Stomach (tissue), 4 donors: ENCODE measurements at regions not wholly inside any gene's neighbourhood (a gene's known extent, or its start where the extent isn't known, plus 50 kb on each side); places are given as distances from the start of the nearest gene placed in this dataset.
"Not testable (repeated sequence)": the region's sequence is repeated elsewhere in the genome, so short reads cannot be mapped to it uniquely, and the experiment has no call there.

Experiments used
- CTCF ChIP-seq, 7 experiments: fragments of 450-650 bp in 4 of 7; fragments of 200-600 bp in 3 of 7; sonication (generic) in 3 of 7; IDR thresholded peaks; one replicate each; pipeline ENCODE4 v1.5.1; 2016 to 2019; ENCODE audit warnings: antibody characterized with exemption in 7 of 7, control low read depth in 2 of 7, mild to moderate bottlenecking in 1 of 7
- EP300 ChIP-seq: sonication (generic); formaldehyde crosslinking; IDR thresholded peaks from one replicate; pipeline ENCODE4 v1.6.1; 2017; ENCODE audit warnings: antibody characterized with exemption

DNA sequence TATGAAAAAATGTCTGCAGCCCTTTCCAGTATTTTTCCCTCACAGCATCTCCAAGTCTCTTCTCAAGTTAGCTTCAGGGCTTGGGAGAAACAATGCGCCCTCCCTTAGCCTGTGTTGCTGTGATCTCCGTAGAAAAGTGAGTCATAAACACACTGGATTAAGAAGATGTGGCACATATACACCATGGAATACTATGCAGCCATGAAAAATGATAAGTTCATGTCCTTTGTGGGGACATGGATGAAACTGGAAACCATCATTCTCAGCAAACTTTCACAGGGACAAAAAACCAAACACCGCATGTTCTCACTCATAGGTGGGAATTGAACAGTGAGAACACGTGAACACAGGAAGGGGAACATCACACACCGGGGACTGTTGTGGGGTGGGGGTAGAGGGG is 100.7 kb upstream of the CXorf51B start:
- not testable (repeated sequence) for TF ChIP-seq CTCF (IDR thresholded peaks at IDR 0.05); EP300
